SK-N-SH (cell line): ENCODE measurements at regions not wholly inside any gene's neighbourhood (a gene's known extent, or its start where the extent isn't known, plus 50 kb on each side); places are given as distances from the start of the nearest gene placed in this dataset.

Experiments
- CTCF ChIA-PET: fragments of 300-600, 350-600 bp; formaldehyde crosslinking; extraction: SDS; loops from one replicate; lab custom pipeline; 2021; lab: Yijun Ruan, JAX
- POLR2A ChIA-PET: fragments of 350-600 bp; sonication (Branson Sonifier 250); formaldehyde crosslinking; extraction: SDS; loops from one replicate; lab custom pipeline; 2020; ENCODE audit warnings: antibody characterized with exemption, inconsistent platforms; lab: Yijun Ruan, JAX
- DNase-seq: peaks from one replicate; pipeline ENCODE4 v3.0.0; 2012
- H2AFZ ChIP-seq: fragments of 200-600 bp; sonication (generic); 2 replicates; pipeline ENCODE4 v1.8.1; 2016; ENCODE audit warnings: antibody characterized with exemption, mild to moderate bottlenecking, low read depth
- H3F3A ChIP-seq: fragments of 200-600 bp; sonication (generic); replicated peaks from 2 replicates; pipeline ENCODE3; 2016; ENCODE audit warnings: antibody characterized with exemption, mild to moderate bottlenecking; ENCODE audit not compliant: insufficient read depth
- H3K27ac ChIP-seq, 2 experiments: fragments of 200-500 bp in 1 of 2; fragments of 200-600 bp in 1 of 2; sonication (Bioruptor generic) in 1 of 2; sonication (generic), shearing (Covaris generic) in 1 of 2; 2 replicates each; pipeline versions ENCODE4 v1.5.1 to v1.6.1; 2014 to 2016; ENCODE audit warnings: low read depth in 2 of 2, inconsistent platforms in 1 of 2, low read length in 1 of 2, mild to moderate bottlenecking in 1 of 2, mixed read lengths in 1 of 2
- H3K27me3 ChIP-seq: fragments of 200-600 bp; sonication (generic), shearing (Covaris generic); 2 replicates; pipeline ENCODE4 v1.6.1; 2016; ENCODE audit warnings: mixed run types; ENCODE audit not compliant: insufficient read depth
- H3K36me3 ChIP-seq, 2 experiments: fragments of 200-500 bp in 1 of 2; fragments of 200-600 bp in 1 of 2; sonication (Bioruptor generic) in 1 of 2; sonication (generic) in 1 of 2; replicated peaks in 1 of 2; 2 replicates each; pipeline versions ENCODE3 to v1.5.1; 2014 to 2016; ENCODE audit warnings: low read length in 1 of 2, mild to moderate bottlenecking in 1 of 2; ENCODE audit not compliant: insufficient read depth in 2 of 2, control insufficient read depth in 1 of 2
- H3K4me1 ChIP-seq, 2 experiments: fragments of 200-500 bp in 1 of 2; fragments of 200-600 bp in 1 of 2; sonication (Bioruptor generic) in 1 of 2; sonication (generic), shearing (Covaris generic) in 1 of 2; 2 replicates each; pipeline versions ENCODE4 v1.5.1 to v1.6.1; 2014 to 2016; ENCODE audit warnings: low read depth in 1 of 2, low read length in 1 of 2, mixed run types in 1 of 2; ENCODE audit not compliant: insufficient read depth in 2 of 2, control insufficient read depth in 1 of 2
- H3K4me2 ChIP-seq: fragments of 200-600 bp; sonication (generic), shearing (Covaris generic); 2 replicates; pipeline ENCODE4 v1.6.1; 2017; ENCODE audit warnings: mixed run types
- H3K4me3 ChIP-seq, 2 experiments: fragments of 200-500 bp in 1 of 2; fragments of 200-600 bp in 1 of 2; sonication (Bioruptor generic) in 1 of 2; sonication (generic), shearing (Covaris generic) in 1 of 2; 2 replicates each; pipeline versions ENCODE4 v1.5.1 to v1.8.1; 2014 to 2016; ENCODE audit warnings: low read depth in 2 of 2, inconsistent platforms in 1 of 2, low read length in 1 of 2, mild to moderate bottlenecking in 1 of 2, mixed read lengths in 1 of 2, moderate library complexity in 1 of 2
- H3K79me2 ChIP-seq: fragments of 200-600 bp; sonication (generic); 2 replicates; pipeline ENCODE4 v1.8.1; 2017; ENCODE audit warnings: mild to moderate bottlenecking; ENCODE audit not compliant: insufficient read depth
- H3K9ac ChIP-seq: fragments of 200-600 bp; sonication (generic); 2 replicates; pipeline ENCODE4 v1.6.1; 2017; ENCODE audit warnings: mixed run types
- H3K9me2 ChIP-seq: fragments of 200-600 bp; sonication (generic); 2 replicates; pipeline ENCODE4 v1.6.1; 2017; ENCODE audit warnings: mixed run types
- H3K9me3 ChIP-seq: fragments of 200-600 bp; sonication (generic); 2 replicates; pipeline ENCODE4 v1.6.1; 2017; ENCODE audit warnings: mixed run types, mild to moderate bottlenecking, moderate library complexity
- H4K20me1 ChIP-seq: fragments of 200-600 bp; sonication (generic); 2 replicates; pipeline ENCODE4 v1.6.1; 2017; ENCODE audit warnings: mild to moderate bottlenecking, mixed run types; ENCODE audit not compliant: insufficient read depth
- ELF1 ChIP-seq: IDR thresholded peaks from 2 replicates; pipeline ENCODE4 v1.4.0; 2012
- FOXJ3 ChIP-seq: sonication (generic); formaldehyde crosslinking; IDR thresholded peaks from 2 replicates; pipeline ENCODE4 v1.5.1; 2020; ENCODE audit warnings: mild to moderate bottlenecking, missing genetic modification reagents
- GATA2 ChIP-seq: sonication (generic); formaldehyde crosslinking; IDR thresholded peaks from 2 replicates; pipeline ENCODE4 v1.5.0; 2020; ENCODE audit warnings: mild to moderate bottlenecking, missing genetic modification reagents
- JUND ChIP-seq: IDR thresholded peaks from 2 replicates; pipeline ENCODE4 v1.4.0; 2012
- MEF2A ChIP-seq: IDR thresholded peaks from 2 replicates; pipeline ENCODE4 v1.4.0; 2012; ENCODE audit warnings: low read depth, borderline replicate concordance
- MXI1 ChIP-seq: IDR thresholded peaks from 2 replicates; pipeline ENCODE4 v1.6.1; 2012; ENCODE audit warnings: mild to moderate bottlenecking, low read depth, low read length, improper control_type of control experiment
- NFIC ChIP-seq: IDR thresholded peaks from 2 replicates; pipeline ENCODE4 v1.4.0; 2012; ENCODE audit warnings: borderline replicate concordance
- POLR2AphosphoS5 ChIP-seq: IDR thresholded peaks from 2 replicates; pipeline ENCODE4 v1.6.1; 2012; ENCODE audit warnings: low read depth, low read length
- RFX5 ChIP-seq: IDR thresholded peaks from 2 replicates; pipeline ENCODE4 v1.6.1; 2012; ENCODE audit warnings: mild to moderate bottlenecking, improper control_type of control experiment, low read length
- RXRA ChIP-seq: IDR thresholded peaks from 2 replicates; pipeline ENCODE4 v1.4.0; 2012; ENCODE audit warnings: low read depth, mild to moderate bottlenecking, borderline replicate concordance
- SIN3A ChIP-seq: IDR thresholded peaks from 2 replicates; pipeline ENCODE4 v1.6.1; 2012; ENCODE audit warnings: low read depth, mild to moderate bottlenecking, low read length, moderate library complexity, borderline replicate concordance
- SMC3 ChIP-seq: IDR thresholded peaks from 2 replicates; pipeline ENCODE4 v1.6.1; 2012; ENCODE audit warnings: low read depth, low read length, improper control_type of control experiment
- TAF1 ChIP-seq: IDR thresholded peaks from 2 replicates; pipeline ENCODE4 v1.6.1; 2012; ENCODE audit warnings: low read depth, mild to moderate bottlenecking, low read length, moderate library complexity, borderline replicate concordance
- TCF12 ChIP-seq: IDR thresholded peaks from 2 replicates; pipeline ENCODE4 v1.4.0; 2012
- YY1 ChIP-seq: IDR thresholded peaks from 2 replicates; pipeline ENCODE4 v1.4.0; 2012; ENCODE audit warnings: low read depth, mild to moderate bottlenecking
- WGBS: methylation state at CpG from one replicate; pipeline ENCODE4 v1.1.6; 2017; ENCODE audit warnings: low lambda C conversion rate; 5-methylcytosine and 5-hydroxymethylcytosine counted together
- TF ChIP-seq, protein P1 (sequence below): IDR thresholded peaks from 2 replicates; pipeline ENCODE4 v1.4.0; 2012; ENCODE audit warnings: low read depth, borderline replicate concordance
- TF ChIP-seq, protein P2 (sequence below): IDR thresholded peaks from 2 replicates; pipeline ENCODE4 v1.6.1; 2012; ENCODE audit warnings: mild to moderate bottlenecking, low read depth, low read length, moderate library complexity
- TF ChIP-seq, protein P3 (sequence below): IDR thresholded peaks from 2 replicates; pipeline ENCODE4 v1.4.0; 2012; ENCODE audit warnings: low read depth
- TF ChIP-seq, protein P4 (sequence below): IDR thresholded peaks from 2 replicates; pipeline ENCODE4; 2012

DNA sequence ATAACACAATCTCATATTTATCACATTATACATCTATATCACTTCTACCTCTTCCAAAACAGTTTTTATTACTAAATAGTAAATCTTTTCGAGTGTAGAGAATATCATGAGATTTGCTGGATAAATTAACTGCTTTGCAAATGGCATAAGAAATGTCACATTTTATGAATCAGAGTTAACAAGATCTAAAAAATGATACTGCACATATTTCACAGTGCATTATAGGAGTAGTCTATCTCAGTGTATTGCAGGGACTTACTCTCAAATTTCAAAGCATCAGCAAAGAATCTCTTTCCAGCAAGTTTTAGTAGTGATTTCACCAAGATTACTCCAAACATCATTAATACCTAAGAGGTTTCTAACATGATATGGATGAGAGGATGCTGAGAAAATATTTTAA is 687.1 kb upstream of the SLITRK1 start:
- Histone ChIP-seq H3K9me3 (no peaks in the 10 kb centered on the region), H2AFZ (no peak overlapping the region), H3K9me2 (no peaks in the 10 kb centered on the region), H3K4me3 (no peak overlapping the region), H3F3A (no peaks in the 10 kb centered on the region), H3K4me1 (no peaks in the 10 kb centered on the region; a peak in 2 of 4 replicates), H3K27ac (no peak overlapping the region), H3K79me2 (no peaks in the 10 kb centered on the region), H3K4me2 (no peak overlapping the region), H3K27me3 (no peaks in the 10 kb centered on the region), H3K36me3 (no peaks in the 10 kb centered on the region), H4K20me1 (no peaks in the 10 kb centered on the region), H3K9ac (no peak overlapping the region)
- DNase-seq, result no peak
- TF ChIP-seq MXI1 (no peak), TCF12 (no peak), JUND (no peak), RXRA (no peak)
- CTCF ChIA-PET, result no interaction called here
- POLR2A ChIA-PET, result no interaction called here
- 2% methylated on average over 1 of the region's 1 CpG for WGBS

DNA sequence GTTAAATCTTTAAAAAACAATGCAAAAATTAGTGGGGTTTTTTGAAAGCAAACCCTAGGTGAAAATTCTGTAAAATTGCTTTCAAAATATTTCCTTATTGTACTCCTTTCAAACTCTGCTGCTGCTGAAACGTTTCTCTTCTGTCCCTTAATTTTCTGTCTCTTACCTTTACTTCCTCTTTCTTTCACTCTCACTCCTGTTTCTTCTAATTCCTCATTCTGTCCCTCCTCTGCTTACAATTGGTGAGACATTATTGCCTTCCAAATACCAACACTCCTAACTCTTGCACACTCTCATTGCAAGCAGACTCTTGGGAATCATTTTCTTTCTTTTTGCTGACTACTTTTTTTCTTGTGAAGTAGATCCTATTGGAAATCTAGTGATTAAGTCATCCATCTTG is 685.6 kb upstream of the SLITRK1 start:
- 0% methylated on average over 1 of the region's 1 CpG for WGBS
- CTCF ChIA-PET, result no interaction called here
- Histone ChIP-seq H2AFZ (no peak overlapping the region), H4K20me1 (no peaks in the 10 kb centered on the region), H3K9me2 (no peaks in the 10 kb centered on the region), H3K27ac (no peak overlapping the region), H3K79me2 (no peaks in the 10 kb centered on the region), H3K4me3 (no peak overlapping the region), H3K4me2 (no peak overlapping the region), H3K36me3 (no peaks in the 10 kb centered on the region), H3K9me3 (no peaks in the 10 kb centered on the region), H3K9ac (no peak overlapping the region), H3K4me1 (no peaks in the 10 kb centered on the region; a peak in 2 of 4 replicates), H3K27me3 (no peaks in the 10 kb centered on the region), H3F3A (no peaks in the 10 kb centered on the region)
- DNase-seq, result no peak
- TF ChIP-seq YY1 (no peak), TAF1 (no peak), SMC3 (no peak), MXI1 (no peak), GATA2 (no peak)
- TF ChIP-seq, protein P1, sequence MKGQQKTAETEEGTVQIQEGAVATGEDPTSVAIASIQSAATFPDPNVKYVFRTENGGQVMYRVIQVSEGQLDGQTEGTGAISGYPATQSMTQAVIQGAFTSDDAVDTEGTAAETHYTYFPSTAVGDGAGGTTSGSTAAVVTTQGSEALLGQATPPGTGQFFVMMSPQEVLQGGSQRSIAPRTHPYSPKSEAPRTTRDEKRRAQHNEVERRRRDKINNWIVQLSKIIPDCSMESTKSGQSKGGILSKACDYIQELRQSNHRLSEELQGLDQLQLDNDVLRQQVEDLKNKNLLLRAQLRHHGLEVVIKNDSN, result no peak
- POLR2A ChIA-PET, result no interaction called here

DNA sequence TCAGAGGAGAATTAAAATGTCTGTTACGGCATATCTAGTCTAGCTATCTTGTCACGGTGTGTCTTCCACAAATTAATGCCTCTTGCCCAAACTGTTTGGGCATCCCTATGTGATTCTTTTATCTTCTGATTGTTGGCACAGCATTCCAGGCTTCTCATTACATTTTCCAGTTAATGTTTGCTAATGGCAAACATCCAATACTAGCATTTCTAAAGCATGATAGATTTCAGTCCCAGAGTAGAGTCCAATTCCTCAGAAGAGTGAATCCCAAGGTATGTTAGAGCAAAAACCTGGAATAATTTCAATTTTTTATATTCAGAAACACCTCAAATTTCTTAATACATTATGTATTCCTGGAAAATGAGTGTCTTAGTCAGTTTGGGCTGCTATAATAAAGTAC is 684.5 kb upstream of the SLITRK1 start:
- no peaks in the 10 kb centered on the region for H3K27me3 ChIP-seq
- no peaks in the 10 kb centered on the region for H3K9me3 ChIP-seq
- H3K27ac ChIP-seq, result no peak overlapping the region
- no peaks in the 10 kb centered on the region for H4K20me1 ChIP-seq
- H3K79me2 ChIP-seq, result no peaks in the 10 kb centered on the region
- H3K36me3 ChIP-seq, result no peaks in the 10 kb centered on the region
- H3K4me3 ChIP-seq, result no peak overlapping the region
- no peak for DNase-seq
- H3K4me2 ChIP-seq, result no peak overlapping the region
- H2AFZ ChIP-seq, result no peak overlapping the region
- no peak overlapping the region for H3K9ac ChIP-seq
- ChIA-PET CTCF (no interaction called here), POLR2A (no interaction called here)
- H3K4me1 ChIP-seq, result no peaks in the 10 kb centered on the region; a peak in 2 of 4 replicates
- H3F3A ChIP-seq, result no peaks in the 10 kb centered on the region
- WGBS, result 52% methylated on average over 2 of the region's 2 CpGs
- H3K9me2 ChIP-seq, result no peaks in the 10 kb centered on the region
- TF ChIP-seq TCF12 (no peak), FOXJ3 (CRISPR knock-in tag) (no peak), POLR2AphosphoS5 (no peak), MEF2A (no peak), NFIC (no peak), RFX5 (no peak), TAF1 (no peak), RXRA (no peak), JUND (no peak), GATA2 (no peak), SIN3A (no peak), ELF1 (no peak)
- TF ChIP-seq, protein P2, sequence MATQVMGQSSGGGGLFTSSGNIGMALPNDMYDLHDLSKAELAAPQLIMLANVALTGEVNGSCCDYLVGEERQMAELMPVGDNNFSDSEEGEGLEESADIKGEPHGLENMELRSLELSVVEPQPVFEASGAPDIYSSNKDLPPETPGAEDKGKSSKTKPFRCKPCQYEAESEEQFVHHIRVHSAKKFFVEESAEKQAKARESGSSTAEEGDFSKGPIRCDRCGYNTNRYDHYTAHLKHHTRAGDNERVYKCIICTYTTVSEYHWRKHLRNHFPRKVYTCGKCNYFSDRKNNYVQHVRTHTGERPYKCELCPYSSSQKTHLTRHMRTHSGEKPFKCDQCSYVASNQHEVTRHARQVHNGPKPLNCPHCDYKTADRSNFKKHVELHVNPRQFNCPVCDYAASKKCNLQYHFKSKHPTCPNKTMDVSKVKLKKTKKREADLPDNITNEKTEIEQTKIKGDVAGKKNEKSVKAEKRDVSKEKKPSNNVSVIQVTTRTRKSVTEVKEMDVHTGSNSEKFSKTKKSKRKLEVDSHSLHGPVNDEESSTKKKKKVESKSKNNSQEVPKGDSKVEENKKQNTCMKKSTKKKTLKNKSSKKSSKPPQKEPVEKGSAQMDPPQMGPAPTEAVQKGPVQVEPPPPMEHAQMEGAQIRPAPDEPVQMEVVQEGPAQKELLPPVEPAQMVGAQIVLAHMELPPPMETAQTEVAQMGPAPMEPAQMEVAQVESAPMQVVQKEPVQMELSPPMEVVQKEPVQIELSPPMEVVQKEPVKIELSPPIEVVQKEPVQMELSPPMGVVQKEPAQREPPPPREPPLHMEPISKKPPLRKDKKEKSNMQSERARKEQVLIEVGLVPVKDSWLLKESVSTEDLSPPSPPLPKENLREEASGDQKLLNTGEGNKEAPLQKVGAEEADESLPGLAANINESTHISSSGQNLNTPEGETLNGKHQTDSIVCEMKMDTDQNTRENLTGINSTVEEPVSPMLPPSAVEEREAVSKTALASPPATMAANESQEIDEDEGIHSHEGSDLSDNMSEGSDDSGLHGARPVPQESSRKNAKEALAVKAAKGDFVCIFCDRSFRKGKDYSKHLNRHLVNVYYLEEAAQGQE, result no peak
- TF ChIP-seq, protein P3, sequence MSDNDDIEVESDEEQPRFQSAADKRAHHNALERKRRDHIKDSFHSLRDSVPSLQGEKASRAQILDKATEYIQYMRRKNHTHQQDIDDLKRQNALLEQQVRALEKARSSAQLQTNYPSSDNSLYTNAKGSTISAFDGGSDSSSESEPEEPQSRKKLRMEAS, result no peak
- TF ChIP-seq, protein P4, sequence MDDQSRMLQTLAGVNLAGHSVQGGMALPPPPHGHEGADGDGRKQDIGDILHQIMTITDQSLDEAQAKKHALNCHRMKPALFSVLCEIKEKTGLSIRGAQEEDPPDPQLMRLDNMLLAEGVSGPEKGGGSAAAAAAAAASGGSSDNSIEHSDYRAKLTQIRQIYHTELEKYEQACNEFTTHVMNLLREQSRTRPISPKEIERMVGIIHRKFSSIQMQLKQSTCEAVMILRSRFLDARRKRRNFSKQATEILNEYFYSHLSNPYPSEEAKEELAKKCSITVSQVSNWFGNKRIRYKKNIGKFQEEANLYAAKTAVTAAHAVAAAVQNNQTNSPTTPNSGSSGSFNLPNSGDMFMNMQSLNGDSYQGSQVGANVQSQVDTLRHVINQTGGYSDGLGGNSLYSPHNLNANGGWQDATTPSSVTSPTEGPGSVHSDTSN, result no peak
